ENCODE measurements at regions not wholly inside any gene's neighbourhood (a gene's known extent, or its start where the extent isn't known, plus 50 kb on each side); places are given as distances from the start of the nearest gene placed in this dataset.

DNA sequence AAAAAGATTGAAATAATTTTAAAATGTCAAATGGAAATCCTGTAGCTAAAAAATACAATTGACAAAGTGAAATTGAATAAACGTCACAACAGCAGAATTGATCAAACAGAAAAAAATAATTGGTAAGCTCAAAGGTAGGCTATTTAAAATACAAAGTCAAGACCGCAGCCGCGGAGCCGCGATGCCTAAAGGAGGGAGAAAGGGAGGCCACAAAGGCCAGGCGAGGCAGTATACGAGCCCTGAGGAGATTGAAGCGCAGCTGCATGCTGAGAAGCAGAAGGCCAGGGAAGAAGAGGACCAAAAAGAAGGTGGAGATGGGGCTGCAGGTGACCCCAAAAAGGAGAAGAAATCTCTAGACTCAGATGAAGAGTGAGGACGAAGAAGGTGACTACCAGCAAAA lies 1068.5 kb upstream of the COX7C start:
- Histone ChIP-seq H3K4ac (ENCODE audit: low read length) (no peak overlapping the region), H3K4me3 (ENCODE audit: low read length in 2 of 2) (no peak overlapping the region), H2AK5ac (ENCODE audit: low read depth, low read length) (no peak overlapping the region), H3K27me3 (ENCODE audit: control insufficient read depth in 3 of 3, insufficient read depth in 3 of 3, low read depth in 1 of 3, low read length in 3 of 3) (no peaks in the 10 kb centered on the region), H2BK12ac (ENCODE audit: low read length) (no peak overlapping the region), H2BK15ac (ENCODE audit: low read length) (no peak overlapping the region), H3K9ac (ENCODE audit: low read depth, low read length, poor library complexity) (no peak overlapping the region), H4K91ac (ENCODE audit: low read depth, low read length, poor library complexity) (no peak overlapping the region), H3K27ac (replicated peaks; ENCODE audit: low read length) (no peak overlapping the region), H3K18ac (ENCODE audit: low read length) (no peak overlapping the region), H2BK5ac (ENCODE audit: low read length) (peak overlapping the region; percentile 53), H3K4me1 (ENCODE audit: control insufficient read depth in 2 of 2, insufficient read depth in 1 of 2, low read depth in 1 of 2, low read length in 2 of 2) (no peaks in the 10 kb centered on the region), H3K79me1 (ENCODE audit: low read depth, low read length) (no peaks in the 10 kb centered on the region), H4K8ac (ENCODE audit: low read depth, low read length) (no peak overlapping the region), H2AFZ (ENCODE audit: low read length) (no peak overlapping the region), H3K9me3 (replicated peaks in 1 of 2; ENCODE audit: control insufficient read depth in 2 of 2, insufficient read depth in 1 of 2, low read depth in 1 of 2, low read length in 2 of 2) (no peaks in the 10 kb centered on the region), H3K36me3 (replicated peaks in 1 of 2; ENCODE audit: control insufficient read depth in 2 of 2, insufficient read depth in 2 of 2, low read length in 2 of 2) (no peaks in the 10 kb centered on the region), H3K4me2 (ENCODE audit: insufficient read depth, low read length, poor library complexity, severe bottlenecking) (no peak overlapping the region), H2BK120ac (ENCODE audit: low read depth, low read length) (no peak overlapping the region), H3K23ac (ENCODE audit: low read depth, low read length, poor library complexity) (no peak overlapping the region), H3K14ac (ENCODE audit: low read length) (no peak overlapping the region)
- WGBS, 2 donors (ENCODE audit: extremely low coverage in 2 of 2, insufficient read length in 2 of 2, insufficient replicate concordance in 1 of 2), result no CpG with 5 or more reads among the region's 10 CpGs
- no peak for DNase-seq (ENCODE audit: low spot score)

DNA sequence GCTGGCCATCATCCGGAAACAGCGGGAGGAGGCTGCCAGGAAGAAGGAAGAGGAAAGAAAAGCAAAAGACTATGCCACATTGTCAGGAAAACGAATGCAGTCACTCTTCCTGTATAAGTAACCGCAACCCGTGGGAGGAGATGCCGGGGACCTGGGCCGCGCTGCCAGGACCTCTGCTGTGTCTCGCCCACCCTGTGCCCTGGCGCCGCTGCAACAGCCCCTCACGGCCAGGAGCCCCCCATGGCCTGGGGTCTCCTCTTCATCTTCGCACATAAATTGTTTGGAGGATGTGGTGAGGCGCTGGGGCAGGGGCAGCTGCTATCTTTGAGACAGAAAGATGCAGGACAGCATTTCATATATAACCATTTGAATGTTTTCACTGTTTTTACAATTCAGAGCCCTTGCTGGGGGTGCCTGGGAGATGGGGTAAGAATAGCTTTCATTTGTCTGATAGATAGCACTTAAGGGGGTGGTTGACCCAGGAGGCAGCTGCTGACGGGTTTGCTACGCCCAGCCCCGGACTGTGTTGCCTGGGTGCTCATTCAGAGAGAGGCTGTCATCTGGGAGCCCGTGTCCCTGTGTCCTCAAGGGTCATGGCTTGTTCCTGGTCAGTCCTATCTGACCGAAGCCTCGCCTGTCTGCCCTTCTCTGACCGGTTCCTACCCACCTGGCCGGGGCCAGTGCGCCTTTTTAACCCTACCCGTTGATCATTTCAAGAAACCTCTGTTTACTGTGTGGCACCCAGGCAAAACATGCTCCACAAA lies 1067.7 kb upstream of the COX7C start:
- H3K4me2 ChIP-seq (ENCODE audit: insufficient read depth, low read length, poor library complexity, severe bottlenecking), result no peak overlapping the region
- no peak overlapping the region for H2BK12ac ChIP-seq (ENCODE audit: low read length)
- no peaks in the 10 kb centered on the region for H3K79me1 ChIP-seq (ENCODE audit: low read depth, low read length)
- peak overlapping the region; percentile 53 for H2BK5ac ChIP-seq (ENCODE audit: low read length)
- no peak overlapping the region for H2AK5ac ChIP-seq (ENCODE audit: low read depth, low read length)
- no peak overlapping the region for H3K18ac ChIP-seq (ENCODE audit: low read length)
- no CpG with 5 or more reads among the region's 24 CpGs for WGBS, 2 donors (ENCODE audit: extremely low coverage in 2 of 2, insufficient read length in 2 of 2, insufficient replicate concordance in 1 of 2)
- H3K9ac ChIP-seq (ENCODE audit: low read depth, low read length, poor library complexity), result no peak overlapping the region
- H4K8ac ChIP-seq (ENCODE audit: low read depth, low read length), result no peak overlapping the region
- H3K23ac ChIP-seq (ENCODE audit: low read depth, low read length, poor library complexity), result no peak overlapping the region
- H3K27me3 ChIP-seq (ENCODE audit: control insufficient read depth in 3 of 3, insufficient read depth in 3 of 3, low read depth in 1 of 3, low read length in 3 of 3), result no peaks in the 10 kb centered on the region
- H3K4me1 ChIP-seq (ENCODE audit: control insufficient read depth in 2 of 2, insufficient read depth in 1 of 2, low read depth in 1 of 2, low read length in 2 of 2), result no peaks in the 10 kb centered on the region
- no peaks in the 10 kb centered on the region for H3K36me3 ChIP-seq (replicated peaks in 1 of 2; ENCODE audit: control insufficient read depth in 2 of 2, insufficient read depth in 2 of 2, low read length in 2 of 2)
- no peaks in the 10 kb centered on the region for H3K9me3 ChIP-seq (replicated peaks in 1 of 2; ENCODE audit: control insufficient read depth in 2 of 2, insufficient read depth in 1 of 2, low read depth in 1 of 2, low read length in 2 of 2)
- no peak overlapping the region for H3K4ac ChIP-seq (ENCODE audit: low read length)
- no peak overlapping the region for H4K91ac ChIP-seq (ENCODE audit: low read depth, low read length, poor library complexity)
- DNase-seq (ENCODE audit: low spot score), result no peak
- H3K27ac ChIP-seq (replicated peaks; ENCODE audit: low read length), result no peak overlapping the region
- H2AFZ ChIP-seq (ENCODE audit: low read length), result no peak overlapping the region
- H2BK15ac ChIP-seq (ENCODE audit: low read length), result no peak overlapping the region
- H2BK120ac ChIP-seq (ENCODE audit: low read depth, low read length), result no peak overlapping the region
- H3K4me3 ChIP-seq (ENCODE audit: low read length in 2 of 2), result no peak overlapping the region
- no peak overlapping the region for H3K14ac ChIP-seq (ENCODE audit: low read length)

DNA sequence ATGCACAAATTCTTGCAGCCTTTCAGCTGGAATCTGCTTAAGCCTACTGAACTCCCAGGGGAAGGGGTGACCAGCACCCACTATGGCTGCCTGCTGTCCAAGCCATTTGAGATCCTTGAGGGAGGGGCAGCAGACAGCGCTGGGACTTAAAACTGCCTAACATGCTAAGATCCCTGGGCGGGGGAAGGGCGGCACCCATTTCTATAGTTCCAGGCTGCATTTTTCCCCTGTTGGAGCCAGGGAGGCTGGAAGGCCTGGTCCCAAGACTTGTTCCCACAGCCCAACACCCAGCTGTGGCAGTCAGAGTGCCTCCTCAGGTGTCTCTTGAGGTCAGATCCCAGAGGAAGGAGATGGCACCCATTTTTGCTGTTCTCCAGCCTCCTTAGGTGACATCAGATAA lies 1061.3 kb upstream of the COX7C start:
- H2BK5ac ChIP-seq (ENCODE audit: low read length), result no peak overlapping the region
- H3K36me3 ChIP-seq (replicated peaks in 1 of 2; ENCODE audit: control insufficient read depth in 2 of 2, insufficient read depth in 2 of 2, low read length in 2 of 2), result no peaks in the 10 kb centered on the region
- no CpG with 5 or more reads among the region's 3 CpGs for WGBS, 2 donors (ENCODE audit: extremely low coverage in 2 of 2, insufficient read length in 2 of 2, insufficient replicate concordance in 1 of 2)
- no peak overlapping the region for H2AFZ ChIP-seq (ENCODE audit: low read length)
- no peak overlapping the region for H2BK12ac ChIP-seq (ENCODE audit: low read length)
- no peak overlapping the region for H4K91ac ChIP-seq (ENCODE audit: low read depth, low read length, poor library complexity)
- H3K9ac ChIP-seq (ENCODE audit: low read depth, low read length, poor library complexity), result no peak overlapping the region
- H3K4ac ChIP-seq (ENCODE audit: low read length), result no peak overlapping the region
- H3K27ac ChIP-seq (replicated peaks; ENCODE audit: low read length), result no peak overlapping the region
- no peaks in the 10 kb centered on the region for H3K27me3 ChIP-seq (ENCODE audit: control insufficient read depth in 3 of 3, insufficient read depth in 3 of 3, low read depth in 1 of 3, low read length in 3 of 3)
- no peaks in the 10 kb centered on the region for H3K4me1 ChIP-seq (ENCODE audit: control insufficient read depth in 2 of 2, insufficient read depth in 1 of 2, low read depth in 1 of 2, low read length in 2 of 2)
- H3K4me2 ChIP-seq (ENCODE audit: insufficient read depth, low read length, poor library complexity, severe bottlenecking), result no peak overlapping the region
- H2AK5ac ChIP-seq (ENCODE audit: low read depth, low read length), result no peak overlapping the region
- peaks cover 0 to 2% of the 10 kb centered on the region in 2 donors for H3K9me3 ChIP-seq (replicated peaks in 1 of 2; ENCODE audit: control insufficient read depth in 2 of 2, insufficient read depth in 1 of 2, low read depth in 1 of 2, low read length in 2 of 2)
- H3K23ac ChIP-seq (ENCODE audit: low read depth, low read length, poor library complexity), result no peak overlapping the region
- H2BK15ac ChIP-seq (ENCODE audit: low read length), result no peak overlapping the region
- H3K18ac ChIP-seq (ENCODE audit: low read length), result no peak overlapping the region
- no peak for DNase-seq (ENCODE audit: low spot score)
- no peak overlapping the region for H3K4me3 ChIP-seq (ENCODE audit: low read length in 2 of 2)
- H3K79me1 ChIP-seq (ENCODE audit: low read depth, low read length), result no peaks in the 10 kb centered on the region
- no peak overlapping the region for H2BK120ac ChIP-seq (ENCODE audit: low read depth, low read length)
- H3K14ac ChIP-seq (ENCODE audit: low read length), result no peak overlapping the region
- H4K8ac ChIP-seq (ENCODE audit: low read depth, low read length), result no peak overlapping the region

DNA sequence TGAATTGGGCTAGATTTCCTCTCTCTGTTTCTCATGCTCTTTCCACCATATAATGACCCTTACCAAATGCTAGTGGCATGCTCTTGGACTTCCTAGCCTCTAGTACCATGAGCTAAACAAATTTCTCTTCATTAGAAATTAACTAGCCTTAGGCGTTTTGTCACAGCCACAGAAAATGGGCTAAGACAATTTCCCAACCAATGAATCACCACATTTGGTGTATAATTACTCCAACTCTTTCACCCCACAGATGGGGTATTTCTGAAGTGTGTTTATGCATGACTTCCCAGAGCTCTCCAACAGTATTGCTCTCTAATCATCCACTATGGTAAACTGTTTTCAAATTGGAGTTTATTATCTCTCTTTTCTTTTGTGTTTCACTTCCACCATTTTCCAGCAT lies 1041.1 kb upstream of the COX7C start:
- no peak overlapping the region for H3K9ac ChIP-seq (ENCODE audit: low read depth, low read length, poor library complexity)
- H4K8ac ChIP-seq (ENCODE audit: low read depth, low read length), result no peak overlapping the region
- no peaks in the 10 kb centered on the region for H3K79me1 ChIP-seq (ENCODE audit: low read depth, low read length)
- no peak overlapping the region for H3K27ac ChIP-seq (replicated peaks; ENCODE audit: low read length)
- H3K27me3 ChIP-seq (ENCODE audit: control insufficient read depth in 3 of 3, insufficient read depth in 3 of 3, low read depth in 1 of 3, low read length in 3 of 3), result no peaks in the 10 kb centered on the region
- no peak overlapping the region for H2AFZ ChIP-seq (ENCODE audit: low read length)
- H3K4ac ChIP-seq (ENCODE audit: low read length), result no peak overlapping the region
- H3K23ac ChIP-seq (ENCODE audit: low read depth, low read length, poor library complexity), result no peak overlapping the region
- H3K4me3 ChIP-seq (ENCODE audit: low read length in 2 of 2), result no peak overlapping the region
- H3K18ac ChIP-seq (ENCODE audit: low read length), result no peak overlapping the region
- no peak overlapping the region for H3K14ac ChIP-seq (ENCODE audit: low read length)
- no peak overlapping the region for H3K4me2 ChIP-seq (ENCODE audit: insufficient read depth, low read length, poor library complexity, severe bottlenecking)
- no peak overlapping the region for H2BK12ac ChIP-seq (ENCODE audit: low read length)
- H4K91ac ChIP-seq (ENCODE audit: low read depth, low read length, poor library complexity), result no peak overlapping the region
- no peak for DNase-seq (ENCODE audit: low spot score)
- H2BK15ac ChIP-seq (ENCODE audit: low read length), result no peak overlapping the region
- no peak overlapping the region for H2BK5ac ChIP-seq (ENCODE audit: low read length)
- no peak overlapping the region for H2AK5ac ChIP-seq (ENCODE audit: low read depth, low read length)
- H3K4me1 ChIP-seq (ENCODE audit: control insufficient read depth in 2 of 2, insufficient read depth in 1 of 2, low read depth in 1 of 2, low read length in 2 of 2), result no peaks in the 10 kb centered on the region
- H2BK120ac ChIP-seq (ENCODE audit: low read depth, low read length), result no peak overlapping the region
- WGBS, 2 donors (ENCODE audit: extremely low coverage in 2 of 2, insufficient read length in 2 of 2, insufficient replicate concordance in 1 of 2), result no CpG with 5 or more reads among the region's 1 CpG
- H3K36me3 ChIP-seq (replicated peaks in 1 of 2; ENCODE audit: control insufficient read depth in 2 of 2, insufficient read depth in 2 of 2, low read length in 2 of 2), result no peaks in the 10 kb centered on the region
- H3K9me3 ChIP-seq (replicated peaks in 1 of 2; ENCODE audit: control insufficient read depth in 2 of 2, insufficient read depth in 1 of 2, low read depth in 1 of 2, low read length in 2 of 2), result no peaks in the 10 kb centered on the region

Data from neuronal stem cell (in vitro differentiated cells).